ENCODE measurements at regions not wholly inside any gene's neighbourhood (a gene's known extent, or its start where the extent isn't known, plus 50 kb on each side); places are given as distances from the start of the nearest gene placed in this dataset.

DNA sequence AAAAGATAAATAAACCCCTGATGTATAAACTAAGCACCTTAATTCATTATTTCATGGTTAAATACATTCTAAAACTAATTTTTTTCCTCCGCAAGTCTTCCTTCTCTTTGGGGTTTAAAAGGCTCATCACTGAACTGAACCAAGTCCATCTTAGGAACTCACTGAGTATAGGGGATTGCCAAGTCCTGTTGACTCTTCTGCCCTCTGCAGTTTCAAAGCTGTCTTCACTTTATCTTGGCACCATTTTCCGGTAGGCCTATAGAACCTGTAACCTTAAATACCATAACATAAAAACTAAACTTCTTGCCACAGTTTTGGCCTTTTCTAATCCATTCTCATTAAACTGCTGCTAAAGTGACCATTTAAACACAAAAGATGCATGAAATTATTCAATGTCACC is 66.5 kb upstream of the USPL1 start:
- TF ChIP-seq, protein P1, sequence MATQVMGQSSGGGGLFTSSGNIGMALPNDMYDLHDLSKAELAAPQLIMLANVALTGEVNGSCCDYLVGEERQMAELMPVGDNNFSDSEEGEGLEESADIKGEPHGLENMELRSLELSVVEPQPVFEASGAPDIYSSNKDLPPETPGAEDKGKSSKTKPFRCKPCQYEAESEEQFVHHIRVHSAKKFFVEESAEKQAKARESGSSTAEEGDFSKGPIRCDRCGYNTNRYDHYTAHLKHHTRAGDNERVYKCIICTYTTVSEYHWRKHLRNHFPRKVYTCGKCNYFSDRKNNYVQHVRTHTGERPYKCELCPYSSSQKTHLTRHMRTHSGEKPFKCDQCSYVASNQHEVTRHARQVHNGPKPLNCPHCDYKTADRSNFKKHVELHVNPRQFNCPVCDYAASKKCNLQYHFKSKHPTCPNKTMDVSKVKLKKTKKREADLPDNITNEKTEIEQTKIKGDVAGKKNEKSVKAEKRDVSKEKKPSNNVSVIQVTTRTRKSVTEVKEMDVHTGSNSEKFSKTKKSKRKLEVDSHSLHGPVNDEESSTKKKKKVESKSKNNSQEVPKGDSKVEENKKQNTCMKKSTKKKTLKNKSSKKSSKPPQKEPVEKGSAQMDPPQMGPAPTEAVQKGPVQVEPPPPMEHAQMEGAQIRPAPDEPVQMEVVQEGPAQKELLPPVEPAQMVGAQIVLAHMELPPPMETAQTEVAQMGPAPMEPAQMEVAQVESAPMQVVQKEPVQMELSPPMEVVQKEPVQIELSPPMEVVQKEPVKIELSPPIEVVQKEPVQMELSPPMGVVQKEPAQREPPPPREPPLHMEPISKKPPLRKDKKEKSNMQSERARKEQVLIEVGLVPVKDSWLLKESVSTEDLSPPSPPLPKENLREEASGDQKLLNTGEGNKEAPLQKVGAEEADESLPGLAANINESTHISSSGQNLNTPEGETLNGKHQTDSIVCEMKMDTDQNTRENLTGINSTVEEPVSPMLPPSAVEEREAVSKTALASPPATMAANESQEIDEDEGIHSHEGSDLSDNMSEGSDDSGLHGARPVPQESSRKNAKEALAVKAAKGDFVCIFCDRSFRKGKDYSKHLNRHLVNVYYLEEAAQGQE (IDR thresholded peaks at IDR 0.05; ENCODE audit: low read depth) = no peak
- TF ChIP-seq, protein P2, sequence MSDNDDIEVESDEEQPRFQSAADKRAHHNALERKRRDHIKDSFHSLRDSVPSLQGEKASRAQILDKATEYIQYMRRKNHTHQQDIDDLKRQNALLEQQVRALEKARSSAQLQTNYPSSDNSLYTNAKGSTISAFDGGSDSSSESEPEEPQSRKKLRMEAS (IDR thresholded peaks at IDR 0.05) = no peak
- TF ChIP-seq EP300 (IDR thresholded peaks at IDR 0.05; ENCODE audit: borderline replicate concordance) (no peak), CREB1 (IDR thresholded peaks at IDR 0.05; ENCODE audit: low read depth) (no peak), RAD21 (IDR thresholded peaks at IDR 0.05; ENCODE audit: low read depth) (peak; percentile 73), EGR1 (IDR thresholded peaks at IDR 0.05) (no peak), YY1 (IDR thresholded peaks at IDR 0.05; ENCODE audit: low read depth) (no peak), NFIC (IDR thresholded peaks at IDR 0.05) (no peak), FOXM1 (IDR thresholded peaks at IDR 0.05; ENCODE audit: borderline replicate concordance, low read depth) (no peak), CEBPB (IDR thresholded peaks at IDR 0.05) (no peak)
- TF ChIP-seq, protein P3, sequence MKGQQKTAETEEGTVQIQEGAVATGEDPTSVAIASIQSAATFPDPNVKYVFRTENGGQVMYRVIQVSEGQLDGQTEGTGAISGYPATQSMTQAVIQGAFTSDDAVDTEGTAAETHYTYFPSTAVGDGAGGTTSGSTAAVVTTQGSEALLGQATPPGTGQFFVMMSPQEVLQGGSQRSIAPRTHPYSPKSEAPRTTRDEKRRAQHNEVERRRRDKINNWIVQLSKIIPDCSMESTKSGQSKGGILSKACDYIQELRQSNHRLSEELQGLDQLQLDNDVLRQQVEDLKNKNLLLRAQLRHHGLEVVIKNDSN (IDR thresholded peaks at IDR 0.05) = no peak

All from Ishikawa (cell line).